Caco-2 (cell line): ENCODE measurements at regions not wholly inside any gene's neighbourhood (a gene's known extent, or its start where the extent isn't known, plus 50 kb on each side); places are given as distances from the start of the nearest gene placed in this dataset.

Experiments used
- BruUV-seq: library from RNA; stranded (reverse); fragments of 400-500 nt; replicated peaks from 2 replicates; lab custom pipeline; 2021; lab: Mats Ljungman, UMichigan
- CTCF ChIA-PET: fragments of 300-600 bp; sonication (Branson Sonifier 250); formaldehyde crosslinking; loops from one replicate; lab custom pipeline; 2022; ENCODE audit warnings: antibody characterized with exemption; lab: Charles Lee
- POLR2A ChIA-PET: fragments of 300-600 bp; sonication (Branson Sonifier 250); formaldehyde crosslinking; loops from one replicate; lab custom pipeline; 2022; ENCODE audit warnings: antibody characterized with exemption; lab: Charles Lee
- DNase-seq, 2 experiments: peaks; one replicate each; pipeline versions ENCODE4 v3.0.0 to v3.0.0-alpha.2; 2020 to 2022
- H3K27me3 ChIP-seq: replicated peaks from 2 replicates; pipeline ENCODE4 v1.6.0; 2011; ENCODE audit warnings: low read length; ENCODE audit not compliant: control insufficient read depth, insufficient read depth
- H3K36me3 ChIP-seq: 2 replicates; pipeline ENCODE4 v1.5.1; 2011; ENCODE audit warnings: low read length; ENCODE audit not compliant: control insufficient read depth, insufficient read depth
- H3K4me1 ChIP-seq: fragments of 250-450 bp; sonication (Bioruptor Pico); 2 replicates; pipeline ENCODE4 v1.5.1; 2020; ENCODE audit warnings: mild to moderate bottlenecking
- H3K4me3 ChIP-seq: 2 replicates; pipeline ENCODE4 v1.5.1; 2011; ENCODE audit warnings: low read depth, mild to moderate bottlenecking, control low read depth, low read length
- H3K9me3 ChIP-seq: fragments of 250-450 bp; sonication (Bioruptor Pico); 2 replicates; pipeline ENCODE4 v1.5.1; 2020; ENCODE audit warnings: mild to moderate bottlenecking, moderate library complexity
- H3K27ac Mint-ChIP-seq: one replicate; pipeline ENCODE4 v1.8.0; 2022; ENCODE audit warnings: mixed read lengths; ENCODE audit not compliant: unreplicated experiment
- H3K27me3 Mint-ChIP-seq: one replicate; pipeline ENCODE4 v1.8.0; 2022; ENCODE audit warnings: mixed read lengths; ENCODE audit not compliant: insufficient read depth, unreplicated experiment
- H3K36me3 Mint-ChIP-seq: one replicate; pipeline ENCODE4 v1.8.0; 2022; ENCODE audit warnings: mild to moderate bottlenecking, mixed read lengths; ENCODE audit not compliant: insufficient read depth, unreplicated experiment
- H3K4me1 Mint-ChIP-seq: one replicate; pipeline ENCODE4 v1.8.0; 2022; ENCODE audit warnings: low read depth, mixed read lengths; ENCODE audit not compliant: unreplicated experiment
- H3K4me3 Mint-ChIP-seq: one replicate; pipeline ENCODE4 v1.8.0; 2022; ENCODE audit warnings: mild to moderate bottlenecking, moderate library complexity, mixed read lengths; ENCODE audit not compliant: unreplicated experiment
- H3K9me3 Mint-ChIP-seq: one replicate; pipeline ENCODE4 v1.8.0; 2022; ENCODE audit warnings: mixed read lengths; ENCODE audit not compliant: unreplicated experiment
- CTCF ChIP-seq, 2 experiments: fragments of 200-600 bp in 1 of 2; IDR thresholded peaks; 1 replicate in 1 of 2; 2 replicates in 1 of 2; pipeline versions ENCODE4 v1.5.1 to v1.8.0; 2011 to 2022; ENCODE audit warnings: antibody characterized with exemption in 1 of 2, control low read depth in 1 of 2, inconsistent platforms in 1 of 2, low read depth in 1 of 2, low read length in 1 of 2, mild to moderate bottlenecking in 1 of 2, moderate library complexity in 1 of 2; ENCODE audit not compliant: insufficient read depth in 1 of 2, severe bottlenecking in 1 of 2, unreplicated experiment in 1 of 2
- intact Hi-C: fragments of 100-400 bp; cut with micrococcal nuclease; formaldehyde crosslinking; loops from one replicate; pipeline ENCODE4 v1.10.0; 2022; ENCODE audit not compliant: unreplicated experiment

GRCh38 chr7:46764100-46764936, 817.6 kb downstream of the TNS3 start:
- ChIA-PET POLR2A (no interaction called here), CTCF (no interaction called here)
- peaks cover 3% of the 10 kb centered on the region for H3K27me3 Mint-ChIP-seq

GRCh38 chr7:46763344-46763743, 818.6 kb downstream of the TNS3 start:
- H3K36me3 ChIP-seq, result no peaks in the 10 kb centered on the region
- CTCF ChIA-PET, result no interaction called here
- H3K27me3 ChIP-seq, result no peaks in the 10 kb centered on the region
- POLR2A ChIA-PET, result no interaction called here
- Mint-ChIP-seq H3K4me3 (no peak overlapping the region), H3K36me3 (no peaks in the 10 kb centered on the region), H3K9me3 (peaks cover 2% of the 10 kb centered on the region), H3K27me3 (peaks cover 3% of the 10 kb centered on the region), H3K27ac (no peak overlapping the region), H3K4me1 (no peaks in the 10 kb centered on the region)
- no TSS peak for BruUV-seq
- H3K4me3 ChIP-seq, result no peak overlapping the region
- H3K9me3 ChIP-seq, result no peaks in the 10 kb centered on the region
- intact Hi-C loops, result no loop called here
- no peak for DNase-seq
- TF ChIP-seq CTCF (IDR thresholded peaks at IDR 0.05; ENCODE audit: insufficient read depth in 1 of 2, low read depth in 1 of 2, low read length in 1 of 2, severe bottlenecking in 1 of 2, unreplicated experiment in 1 of 2), result no peak
- no peaks in the 10 kb centered on the region for H3K4me1 ChIP-seq

More at GRCh38 chr7:46764100-46764936, 817.6 kb downstream of the TNS3 start:
- no peak for DNase-seq
- no peaks in the 10 kb centered on the region for H3K9me3 ChIP-seq
- Mint-ChIP-seq H3K27ac (no peak overlapping the region), H3K9me3 (peaks cover 12% of the 10 kb centered on the region), H3K4me3 (no peak overlapping the region), H3K36me3 (no peaks in the 10 kb centered on the region), H3K4me1 (no peaks in the 10 kb centered on the region)
- no peak for TF ChIP-seq CTCF (IDR thresholded peaks at IDR 0.05; ENCODE audit: insufficient read depth in 1 of 2, low read depth in 1 of 2, low read length in 1 of 2, severe bottlenecking in 1 of 2, unreplicated experiment in 1 of 2)
- H3K36me3 ChIP-seq, result no peaks in the 10 kb centered on the region
- no peak overlapping the region for H3K4me3 ChIP-seq
- H3K27me3 ChIP-seq, result no peaks in the 10 kb centered on the region
- BruUV-seq, result no TSS peak
- intact Hi-C loops, result no loop called here
- no peaks in the 10 kb centered on the region for H3K4me1 ChIP-seq

DNA sequence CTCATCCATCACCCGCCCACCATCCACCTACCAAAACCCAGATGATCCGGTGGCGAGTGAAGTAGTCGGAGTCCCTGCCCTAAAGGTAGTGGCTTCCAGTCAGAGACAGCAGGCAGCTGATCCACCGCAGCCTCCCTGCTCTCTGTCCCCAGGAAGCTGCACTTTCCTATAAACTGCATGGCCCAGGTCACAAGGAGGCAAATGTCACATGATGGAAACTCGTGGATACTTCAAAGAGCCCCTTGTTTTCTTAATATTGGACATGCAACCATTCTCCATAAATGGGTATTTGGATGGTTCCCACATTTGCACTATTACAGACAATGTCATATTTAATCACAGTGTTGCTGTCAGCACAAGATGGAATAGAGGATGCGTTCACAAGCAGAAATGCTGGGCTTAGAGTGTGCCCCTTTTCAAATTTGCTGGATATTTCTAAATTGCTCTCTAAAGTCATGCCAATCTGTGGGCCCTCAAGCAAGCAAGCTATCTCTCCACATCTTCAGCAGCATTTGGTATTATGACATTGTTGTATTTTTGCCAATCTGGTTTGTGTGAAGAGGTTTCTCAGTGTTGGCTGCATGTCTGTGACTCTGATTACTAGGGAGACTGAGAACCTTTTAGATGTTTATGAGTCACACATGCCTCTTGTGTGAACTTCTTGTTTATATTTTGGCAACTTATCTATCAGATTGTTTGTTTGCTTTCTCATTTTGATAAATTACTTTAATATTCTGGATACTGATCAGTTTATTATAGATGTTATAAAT, 822.0 kb downstream of the TNS3 start:
- Mint-ChIP-seq H3K4me3 (no peak overlapping the region), H3K9me3 (no peaks in the 10 kb centered on the region), H3K27me3 (peaks cover 3% of the 10 kb centered on the region), H3K36me3 (no peaks in the 10 kb centered on the region), H3K27ac (no peak overlapping the region), H3K4me1 (no peaks in the 10 kb centered on the region)
- no peak for TF ChIP-seq CTCF (IDR thresholded peaks at IDR 0.05; ENCODE audit: insufficient read depth in 1 of 2, low read depth in 1 of 2, low read length in 1 of 2, severe bottlenecking in 1 of 2, unreplicated experiment in 1 of 2)
- no TSS peak for BruUV-seq
- Histone ChIP-seq H3K27me3 (no peaks in the 10 kb centered on the region), H3K36me3 (no peaks in the 10 kb centered on the region), H3K9me3 (no peaks in the 10 kb centered on the region), H3K4me1 (no peaks in the 10 kb centered on the region), H3K4me3 (no peak overlapping the region)
- CTCF ChIA-PET, result no interaction called here
- intact Hi-C loops, result no loop called here
- POLR2A ChIA-PET, result no interaction called here
- no peak for DNase-seq
